ENCODE measurements at regions not wholly inside any gene's neighbourhood (a gene's known extent, or its start where the extent isn't known, plus 50 kb on each side); places are given as distances from the start of the nearest gene placed in this dataset.

GRCh38 chr10:62690703-62691102 lies 113.8 kb upstream of the ADO start:
- CTCF ChIA-PET = interaction anchor here (1.2 kb wide), 1 partner anchor 10 kb away, joined by 3 read pairs; no protein-coding TSS in a partner anchor
- intact Hi-C loops (cut with micrococcal nuclease) = loop anchor here (2.0 kb wide), 1 partner anchor 114 kb away; the partner anchor contains the start of gene ADO
- WGBS (ENCODE audit: insufficient coverage) = no CpG with 5 or more reads among the region's 3 CpGs
- Histone ChIP-seq H2AFZ (ENCODE audit: insufficient read depth, low read depth, low read length, poor library complexity, severe bottlenecking) (no peak overlapping the region), H3K27ac (ENCODE audit: low read length in 2 of 2) (no peak overlapping the region), H4K20me1 (ENCODE audit: control insufficient read depth, insufficient read depth, low read length, poor library complexity, severe bottlenecking) (no peaks in the 10 kb centered on the region), H3K9me3 (ENCODE audit: control extremely low read depth in 1 of 3, control insufficient read depth in 2 of 3, insufficient read depth in 1 of 3, low read length in 2 of 3) (peaks cover 0 to 16% (median 5%) of the 10 kb centered on the region in 3 donors), H3K27me3 (replicated peaks in 1 of 4; ENCODE audit: control extremely low read depth in 1 of 4, control insufficient read depth in 3 of 4, insufficient read depth in 4 of 4, low read length in 3 of 4) (no peaks in the 10 kb centered on the region), H3K36me3 (replicated peaks in 1 of 2; ENCODE audit: control extremely low read depth in 1 of 2, control insufficient read depth in 1 of 2, extremely low read depth in 1 of 2, insufficient read depth in 2 of 2, low read length in 1 of 2) (no peaks in the 10 kb centered on the region), H3K4me1 (ENCODE audit: control insufficient read depth in 2 of 2, insufficient read depth in 2 of 2, low read length in 2 of 2) (peaks cover 35 to 37% of the 10 kb centered on the region in 2 donors), H3K9ac (ENCODE audit: low read length) (no peak overlapping the region), H3K79me2 (ENCODE audit: control insufficient read depth, insufficient read depth, low read length) (no peaks in the 10 kb centered on the region), H3K4me3 (ENCODE audit: control extremely low read depth in 1 of 5, extremely low read depth in 1 of 5, insufficient read depth in 1 of 5, low read depth in 2 of 5, low read length in 4 of 5) (no peak overlapping the region), H3K4me2 (replicated peaks; ENCODE audit: low read depth, low read length, poor library complexity, severe bottlenecking) (peak overlapping the region; percentile 74)
- Mint-ChIP-seq H3K9me3 (ENCODE audit: insufficient read depth) (no peaks in the 10 kb centered on the region), H3K4me1 (peaks cover 36% of the 10 kb centered on the region), H3K4me3 (peak overlapping the region; percentile 80), H3K27me3 (no peaks in the 10 kb centered on the region), H3K27ac (peak overlapping the region; percentile 16)
- no peak for TF ChIP-seq EZH2 (IDR thresholded peaks at IDR 0.05; ENCODE audit: borderline replicate concordance, insufficient read depth, low read depth, low read length, poor library complexity, severe bottlenecking)
- TF ChIP-seq CTCF (IDR thresholded peaks at IDR 0.05) = no peak
- DNase-seq (no peak), ATAC-seq (ENCODE audit: low read depth) (no peak)
- POLR2A ChIA-PET = no interaction called here

DNA sequence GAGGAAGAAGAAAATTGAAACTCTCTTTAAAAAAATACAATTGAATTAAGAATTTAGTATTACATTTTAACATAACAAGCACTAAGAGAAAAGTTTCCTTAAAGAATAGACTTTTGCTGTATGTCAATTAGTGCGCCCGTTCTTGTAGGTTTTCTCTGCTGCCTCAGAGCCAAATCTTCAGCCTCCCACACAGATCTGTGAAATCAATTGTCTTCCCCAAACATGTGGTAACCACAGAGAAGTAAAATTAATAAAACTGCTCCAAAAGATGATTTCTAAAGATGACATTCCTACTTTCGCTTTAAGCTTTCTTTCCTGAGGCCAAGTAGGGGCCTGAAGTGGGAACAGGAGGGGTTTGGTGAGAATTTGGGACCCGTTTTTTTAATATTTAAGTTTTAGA lies 113.2 kb upstream of the ADO start:
- Mint-ChIP-seq H3K9me3 (ENCODE audit: insufficient read depth) (no peaks in the 10 kb centered on the region), H3K4me1 (peaks cover 38% of the 10 kb centered on the region), H3K4me3 (peak overlapping the region; percentile 80), H3K27ac (no peak overlapping the region), H3K27me3 (no peaks in the 10 kb centered on the region)
- Histone ChIP-seq H3K27ac (ENCODE audit: low read length in 2 of 2) (no peak overlapping the region), H3K79me2 (ENCODE audit: control insufficient read depth, insufficient read depth, low read length) (no peaks in the 10 kb centered on the region), H2AFZ (ENCODE audit: insufficient read depth, low read depth, low read length, poor library complexity, severe bottlenecking) (peak overlapping the region; percentile 71), H3K4me2 (replicated peaks; ENCODE audit: low read depth, low read length, poor library complexity, severe bottlenecking) (peak overlapping the region; percentile 74), H3K4me3 (ENCODE audit: control extremely low read depth in 1 of 5, extremely low read depth in 1 of 5, insufficient read depth in 1 of 5, low read depth in 2 of 5, low read length in 4 of 5) (peak overlapping the region in 3 of 5 experiments; percentile 6 to 56 (median 19)), H3K27me3 (replicated peaks in 1 of 4; ENCODE audit: control extremely low read depth in 1 of 4, control insufficient read depth in 3 of 4, insufficient read depth in 4 of 4, low read length in 3 of 4) (no peaks in the 10 kb centered on the region), H3K4me1 (ENCODE audit: control insufficient read depth in 2 of 2, insufficient read depth in 2 of 2, low read length in 2 of 2) (peaks cover 37 to 40% of the 10 kb centered on the region in 2 donors), H4K20me1 (ENCODE audit: control insufficient read depth, insufficient read depth, low read length, poor library complexity, severe bottlenecking) (no peaks in the 10 kb centered on the region), H3K9me3 (ENCODE audit: control extremely low read depth in 1 of 3, control insufficient read depth in 2 of 3, insufficient read depth in 1 of 3, low read length in 2 of 3) (peaks cover 0 to 15% (median 5%) of the 10 kb centered on the region in 3 donors), H3K36me3 (replicated peaks in 1 of 2; ENCODE audit: control extremely low read depth in 1 of 2, control insufficient read depth in 1 of 2, extremely low read depth in 1 of 2, insufficient read depth in 2 of 2, low read length in 1 of 2) (no peaks in the 10 kb centered on the region), H3K9ac (ENCODE audit: low read length) (peak overlapping the region; percentile 52)
- POLR2A ChIA-PET = no interaction called here
- no peak for TF ChIP-seq EZH2 (IDR thresholded peaks at IDR 0.05; ENCODE audit: borderline replicate concordance, insufficient read depth, low read depth, low read length, poor library complexity, severe bottlenecking)
- TF ChIP-seq CTCF (IDR thresholded peaks at IDR 0.05) = no peak
- DNase-seq (no peak), ATAC-seq (ENCODE audit: low read depth) (no peak)
- intact Hi-C loops (cut with micrococcal nuclease) = loop anchor here (2.0 kb wide), 1 partner anchor 113 kb away; the partner anchor contains the start of gene ADO
- CTCF ChIA-PET = interaction anchor here (0.7 kb wide), 1 partner anchor 458 kb away, joined by 4 read pairs; no protein-coding TSS in a partner anchor
- WGBS (ENCODE audit: insufficient coverage) = 14% methylated on average over 1 of the region's 4 CpGs
